Transverse colon (tissue), 3 donors: ENCODE measurements at regions not wholly inside any gene's neighbourhood (a gene's known extent, or its start where the extent isn't known, plus 50 kb on each side); places are given as distances from the start of the nearest gene placed in this dataset.
"Not testable (repeated sequence)": the region's sequence is repeated elsewhere in the genome, so short reads cannot be mapped to it uniquely, and the experiment has no call there.

Source experiments
- POLR2A ChIP-seq: fragments of 450-650 bp; IDR thresholded peaks from one replicate; pipeline ENCODE4 v1.6.1; 2016; ENCODE audit warnings: antibody characterized with exemption, mild to moderate bottlenecking, moderate library complexity
- POLR2AphosphoS5 ChIP-seq, 3 donors: sonication (generic); formaldehyde crosslinking; IDR thresholded peaks; one replicate each; pipeline ENCODE4 v1.6.1; 2016; ENCODE audit warnings: antibody characterized with exemption in 3 of 3

DNA sequence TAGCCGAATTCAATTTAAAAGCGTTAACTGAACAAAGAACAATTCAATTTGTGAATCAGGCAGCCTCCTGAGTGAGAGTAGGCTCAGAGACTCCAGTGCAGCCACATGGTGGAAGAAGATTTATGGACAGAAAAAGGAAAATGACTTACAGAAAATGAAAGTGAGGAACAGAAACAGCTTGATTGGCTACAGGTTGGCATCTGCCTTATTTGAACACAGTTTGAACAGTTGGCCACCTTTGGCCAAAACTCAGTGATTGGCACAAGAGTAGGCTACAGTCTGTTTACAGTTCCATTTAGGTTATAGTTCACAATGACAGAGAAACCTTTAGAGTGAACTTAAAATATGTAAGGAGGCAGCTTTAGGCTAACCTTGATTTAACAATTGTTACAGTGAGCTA lies 86.3 kb upstream of the CCDC71L start:
- not testable (repeated sequence) for TF ChIP-seq POLR2AphosphoS5 (IDR thresholded peaks at IDR 0.05); POLR2A
